PFSK-1 (cell line): ENCODE measurements at regions not wholly inside any gene's neighbourhood (a gene's known extent, or its start where the extent isn't known, plus 50 kb on each side); places are given as distances from the start of the nearest gene placed in this dataset.

Experiments
- POLR2AphosphoS5 ChIP-seq: IDR thresholded peaks from 2 replicates; pipeline ENCODE4 v1.6.1; 2012; ENCODE audit warnings: low read depth, mild to moderate bottlenecking, control low read depth, low read length, moderate library complexity
- SIN3A ChIP-seq: IDR thresholded peaks from 2 replicates; pipeline ENCODE4 v1.6.1; 2012; ENCODE audit warnings: mild to moderate bottlenecking, low read length, moderate library complexity, borderline replicate concordance; ENCODE audit not compliant: insufficient read depth

DNA sequence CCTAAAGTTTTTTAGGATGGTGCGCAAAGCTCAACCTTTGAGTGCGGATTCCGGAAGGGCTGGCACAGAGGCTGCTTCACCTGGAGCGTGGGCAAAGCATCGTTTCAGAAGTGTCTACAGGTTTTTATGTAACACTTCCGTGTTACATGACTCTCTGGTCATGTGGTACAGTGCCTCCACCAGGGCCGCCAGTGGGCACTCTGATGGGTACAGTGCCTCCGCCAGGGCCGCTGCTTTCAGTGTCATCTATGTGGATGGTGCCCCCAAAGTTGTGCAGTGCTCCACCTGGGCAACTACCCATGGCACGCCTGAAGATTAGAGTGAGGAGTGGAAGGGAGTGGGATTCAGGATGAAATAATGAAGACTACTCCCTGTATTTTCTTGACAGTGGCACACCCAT is 101.4 kb upstream of the C1orf174 start:
- no peak for TF ChIP-seq SIN3A
- no peak for TF ChIP-seq POLR2AphosphoS5
